HepG2 (cell line): ENCODE measurements at regions not wholly inside any gene's neighbourhood (a gene's known extent, or its start where the extent isn't known, plus 50 kb on each side); places are given as distances from the start of the nearest gene placed in this dataset.

Source experiments
- JUND ChIP-seq: sonication (generic); formaldehyde crosslinking; IDR thresholded peaks from 2 replicates; pipeline ENCODE4 v1.8.0; 2022; ENCODE audit warnings: mild to moderate bottlenecking, missing genetic modification reagents
- RAD21 ChIP-seq: fragments of 450-650 bp; formaldehyde crosslinking; IDR thresholded peaks from 2 replicates; pipeline ENCODE4 v1.5.0; 2020; ENCODE audit warnings: mild to moderate bottlenecking
- STAG1 ChIP-seq: sonication (generic); formaldehyde crosslinking; IDR thresholded peaks from 2 replicates; pipeline ENCODE4 v1.4.0; 2020; ENCODE audit warnings: missing genetic modification reagents
- TCF7L2 ChIP-seq: IDR thresholded peaks from 2 replicates; pipeline ENCODE4 v1.6.1; 2011; ENCODE audit warnings: mild to moderate bottlenecking, low read depth, low read length, moderate library complexity
- ZNF547 ChIP-seq: sonication (generic); formaldehyde crosslinking; IDR thresholded peaks from 2 replicates; pipeline ENCODE4 v1.5.1; 2020; ENCODE audit warnings: mild to moderate bottlenecking, missing genetic modification reagents
- ZNF775 ChIP-seq: sonication (generic); formaldehyde crosslinking; IDR thresholded peaks from 2 replicates; pipeline ENCODE4 v1.4.0; 2020; ENCODE audit warnings: missing genetic modification reagents, mild to moderate bottlenecking, moderate library complexity, borderline replicate concordance
- TF ChIP-seq, protein P1 (sequence below): IDR thresholded peaks from 2 replicates; pipeline ENCODE4 v1.4.0; 2020; ENCODE audit warnings: mild to moderate bottlenecking, missing genetic modification reagents
- TF ChIP-seq, protein P2 (sequence below): IDR thresholded peaks from 2 replicates; pipeline ENCODE4 v1.6.1; 2016; ENCODE audit warnings: low read depth
- TF ChIP-seq, protein P3 (sequence below), 2 experiments: sonication (generic) in 1 of 2; formaldehyde crosslinking in 1 of 2; IDR thresholded peaks; 2 replicates each; pipeline versions ENCODE4 v1.4.0 to v1.6.1; 2018 to 2020; ENCODE audit warnings: missing genetic modification reagents in 2 of 2, borderline replicate concordance in 1 of 2, low read depth in 1 of 2, mild to moderate bottlenecking in 1 of 2, missing biosample characterization in 1 of 2

DNA sequence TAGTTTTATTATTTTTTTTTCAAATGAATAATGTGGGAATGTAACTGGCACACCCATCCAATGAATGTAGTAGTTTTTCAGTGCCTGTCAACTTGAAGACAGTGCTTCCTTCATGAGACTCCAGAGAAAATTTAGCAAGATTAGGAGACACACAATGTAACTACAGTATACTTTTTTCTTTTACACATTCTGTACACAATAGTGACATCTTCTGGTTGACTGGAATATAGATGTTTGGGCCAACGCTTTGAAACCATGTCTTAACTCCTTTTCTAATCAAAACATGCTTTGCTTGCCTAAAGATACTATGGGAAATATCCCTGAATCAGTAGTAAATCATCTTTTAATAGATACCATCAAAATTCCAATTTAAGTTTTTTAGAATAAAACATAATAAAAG lies 229.5 kb upstream of the ZC3H15 start (continued):
- TF ChIP-seq, protein P1, sequence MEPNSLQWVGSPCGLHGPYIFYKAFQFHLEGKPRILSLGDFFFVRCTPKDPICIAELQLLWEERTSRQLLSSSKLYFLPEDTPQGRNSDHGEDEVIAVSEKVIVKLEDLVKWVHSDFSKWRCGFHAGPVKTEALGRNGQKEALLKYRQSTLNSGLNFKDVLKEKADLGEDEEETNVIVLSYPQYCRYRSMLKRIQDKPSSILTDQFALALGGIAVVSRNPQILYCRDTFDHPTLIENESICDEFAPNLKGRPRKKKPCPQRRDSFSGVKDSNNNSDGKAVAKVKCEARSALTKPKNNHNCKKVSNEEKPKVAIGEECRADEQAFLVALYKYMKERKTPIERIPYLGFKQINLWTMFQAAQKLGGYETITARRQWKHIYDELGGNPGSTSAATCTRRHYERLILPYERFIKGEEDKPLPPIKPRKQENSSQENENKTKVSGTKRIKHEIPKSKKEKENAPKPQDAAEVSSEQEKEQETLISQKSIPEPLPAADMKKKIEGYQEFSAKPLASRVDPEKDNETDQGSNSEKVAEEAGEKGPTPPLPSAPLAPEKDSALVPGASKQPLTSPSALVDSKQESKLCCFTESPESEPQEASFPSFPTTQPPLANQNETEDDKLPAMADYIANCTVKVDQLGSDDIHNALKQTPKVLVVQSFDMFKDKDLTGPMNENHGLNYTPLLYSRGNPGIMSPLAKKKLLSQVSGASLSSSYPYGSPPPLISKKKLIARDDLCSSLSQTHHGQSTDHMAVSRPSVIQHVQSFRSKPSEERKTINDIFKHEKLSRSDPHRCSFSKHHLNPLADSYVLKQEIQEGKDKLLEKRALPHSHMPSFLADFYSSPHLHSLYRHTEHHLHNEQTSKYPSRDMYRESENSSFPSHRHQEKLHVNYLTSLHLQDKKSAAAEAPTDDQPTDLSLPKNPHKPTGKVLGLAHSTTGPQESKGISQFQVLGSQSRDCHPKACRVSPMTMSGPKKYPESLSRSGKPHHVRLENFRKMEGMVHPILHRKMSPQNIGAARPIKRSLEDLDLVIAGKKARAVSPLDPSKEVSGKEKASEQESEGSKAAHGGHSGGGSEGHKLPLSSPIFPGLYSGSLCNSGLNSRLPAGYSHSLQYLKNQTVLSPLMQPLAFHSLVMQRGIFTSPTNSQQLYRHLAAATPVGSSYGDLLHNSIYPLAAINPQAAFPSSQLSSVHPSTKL, result peak; percentile 40; the same call in 1 of the 2 replicates
- TF ChIP-seq, protein P2, sequence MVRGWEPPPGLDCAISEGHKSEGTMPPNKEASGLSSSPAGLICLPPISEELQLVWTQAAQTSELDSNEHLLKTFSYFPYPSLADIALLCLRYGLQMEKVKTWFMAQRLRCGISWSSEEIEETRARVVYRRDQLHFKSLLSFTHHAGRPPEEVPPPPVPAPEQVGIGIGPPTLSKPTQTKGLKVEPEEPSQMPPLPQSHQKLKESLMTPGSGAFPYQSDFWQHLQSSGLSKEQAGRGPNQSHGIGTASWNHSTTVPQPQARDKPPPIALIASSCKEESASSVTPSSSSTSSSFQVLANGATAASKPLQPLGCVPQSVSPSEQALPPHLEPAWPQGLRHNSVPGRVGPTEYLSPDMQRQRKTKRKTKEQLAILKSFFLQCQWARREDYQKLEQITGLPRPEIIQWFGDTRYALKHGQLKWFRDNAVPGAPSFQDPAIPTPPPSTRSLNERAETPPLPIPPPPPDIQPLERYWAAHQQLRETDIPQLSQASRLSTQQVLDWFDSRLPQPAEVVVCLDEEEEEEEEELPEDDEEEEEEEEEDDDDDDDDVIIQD (CRISPR knock-in tag), result peak; percentile 48; the same call in 1 of the 2 replicates
- TF ChIP-seq JUND (no peak), TCF7L2 (no peak), ZNF775 (CRISPR knock-in tag) (0 out of 2 replicates have a peak, but pooled peaks have one; percentile 36), STAG1 (CRISPR knock-in tag) (peak; percentile 93), RAD21 (CRISPR knock-in tag) (peak; percentile 79), ZNF547 (CRISPR knock-in tag) (no peak)
- TF ChIP-seq, protein P3, sequence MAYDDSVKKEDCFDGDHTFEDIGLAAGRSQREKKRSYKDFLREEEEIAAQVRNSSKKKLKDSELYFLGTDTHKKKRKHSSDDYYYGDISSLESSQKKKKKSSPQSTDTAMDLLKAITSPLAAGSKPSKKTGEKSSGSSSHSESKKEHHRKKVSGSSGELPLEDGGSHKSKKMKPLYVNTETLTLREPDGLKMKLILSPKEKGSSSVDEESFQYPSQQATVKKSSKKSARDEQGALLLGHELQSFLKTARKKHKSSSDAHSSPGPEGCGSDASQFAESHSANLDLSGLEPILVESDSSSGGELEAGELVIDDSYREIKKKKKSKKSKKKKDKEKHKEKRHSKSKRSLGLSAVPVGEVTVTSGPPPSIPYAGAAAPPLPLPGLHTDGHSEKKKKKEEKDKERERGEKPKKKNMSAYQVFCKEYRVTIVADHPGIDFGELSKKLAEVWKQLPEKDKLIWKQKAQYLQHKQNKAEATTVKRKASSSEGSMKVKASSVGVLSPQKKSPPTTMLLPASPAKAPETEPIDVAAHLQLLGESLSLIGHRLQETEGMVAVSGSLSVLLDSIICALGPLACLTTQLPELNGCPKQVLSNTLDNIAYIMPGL (CRISPR knock-in tag; IDR thresholded peaks at IDR 0.05; ENCODE audit: borderline replicate concordance in 1 of 2, low read depth in 1 of 2), result 0 out of 4 replicates have a peak, but pooled peaks of 1 of the 2 experiments have one; percentile 32
- TF ChIP-seq, all 625 proteins: peak for 16
